ENCODE measurements at regions not wholly inside any gene's neighbourhood (a gene's known extent, or its start where the extent isn't known, plus 50 kb on each side); places are given as distances from the start of the nearest gene placed in this dataset.

GRCh38 chr2:59752512-59752911, 800.9 kb downstream of the BCL11A start:
- TF ChIP-seq CTCF (IDR thresholded peaks at IDR 0.05), result no peak
- TF ChIP-seq POLR2A (IDR thresholded peaks at IDR 0.05), result no peak
